ENCODE measurements at regions not wholly inside any gene's neighbourhood (a gene's known extent, or its start where the extent isn't known, plus 50 kb on each side); places are given as distances from the start of the nearest gene placed in this dataset.
A peak's percentile ranks its signal among the peaks of the same experiment; 100 is the strongest.

- H3K4me3 Mint-ChIP-seq, result no peak overlapping the region
- H3K4me1 Mint-ChIP-seq (ENCODE audit: unreplicated experiment), result peaks cover 9% of the 10 kb centered on the region
- H3K9me3 Mint-ChIP-seq, result no peaks in the 10 kb centered on the region
- no peaks in the 10 kb centered on the region for H3K36me3 Mint-ChIP-seq
- TF ChIP-seq CTCF (conservative IDR thresholded peaks at IDR 0.05), result peak; percentile 70
- DNase-seq (ENCODE audit: extremely low spot score, unreplicated experiment), result no peak
- H3K27ac Mint-ChIP-seq, result no peak overlapping the region
- peaks cover 36% of the 10 kb centered on the region for H3K27me3 Mint-ChIP-seq
Measured at GRCh38 chr17:33686171-33686570, 393.1 kb upstream of the ASIC2 start.

- Mint-ChIP-seq H3K4me1 (ENCODE audit: unreplicated experiment) (peaks cover 9% of the 10 kb centered on the region), H3K27ac (no peak overlapping the region), H3K4me3 (no peak overlapping the region), H3K36me3 (no peaks in the 10 kb centered on the region), H3K9me3 (no peaks in the 10 kb centered on the region), H3K27me3 (peaks cover 36% of the 10 kb centered on the region)
- DNase-seq (ENCODE audit: extremely low spot score, unreplicated experiment), result no peak
- TF ChIP-seq CTCF (conservative IDR thresholded peaks at IDR 0.05), result no peak
Measured at GRCh38 chr17:33687831-33688230, 394.7 kb upstream of the ASIC2 start.

- H3K4me1 Mint-ChIP-seq (ENCODE audit: unreplicated experiment), result peaks cover 9% of the 10 kb centered on the region
- no peak for TF ChIP-seq CTCF (conservative IDR thresholded peaks at IDR 0.05)
- no peak overlapping the region for H3K4me3 Mint-ChIP-seq
Measured at GRCh38 chr17:33688771-33689170, 395.7 kb upstream of the ASIC2 start.

GRCh38 chr17:33689725-33690124, 396.6 kb upstream of the ASIC2 start:
- Mint-ChIP-seq H3K4me1 (ENCODE audit: unreplicated experiment) (peaks cover 9% of the 10 kb centered on the region), H3K9me3 (no peaks in the 10 kb centered on the region), H3K36me3 (no peaks in the 10 kb centered on the region), H3K27ac (no peak overlapping the region), H3K27me3 (peaks cover 49% of the 10 kb centered on the region), H3K4me3 (no peak overlapping the region)
- no peak for DNase-seq (ENCODE audit: extremely low spot score, unreplicated experiment)
- TF ChIP-seq CTCF (conservative IDR thresholded peaks at IDR 0.05), result no peak

More at GRCh38 chr17:33688771-33689170, 395.7 kb upstream of the ASIC2 start:
- DNase-seq (ENCODE audit: extremely low spot score, unreplicated experiment), result no peak
- Mint-ChIP-seq H3K9me3 (no peaks in the 10 kb centered on the region), H3K27ac (no peak overlapping the region), H3K27me3 (peaks cover 42% of the 10 kb centered on the region), H3K36me3 (no peaks in the 10 kb centered on the region)

GRCh38 chr17:33695431-33695830, 402.3 kb upstream of the ASIC2 start:
- DNase-seq (ENCODE audit: extremely low spot score, unreplicated experiment), result no peak
- Mint-ChIP-seq H3K9me3 (no peaks in the 10 kb centered on the region), H3K4me3 (no peak overlapping the region), H3K27me3 (peaks cover 62% of the 10 kb centered on the region), H3K36me3 (no peaks in the 10 kb centered on the region), H3K27ac (no peak overlapping the region), H3K4me1 (ENCODE audit: unreplicated experiment) (peaks cover 6% of the 10 kb centered on the region)
- no peak for TF ChIP-seq CTCF (conservative IDR thresholded peaks at IDR 0.05)

- Mint-ChIP-seq H3K4me1 (ENCODE audit: unreplicated experiment) (peaks cover 6% of the 10 kb centered on the region), H3K4me3 (no peak overlapping the region), H3K27ac (no peak overlapping the region), H3K9me3 (no peaks in the 10 kb centered on the region), H3K36me3 (no peaks in the 10 kb centered on the region), H3K27me3 (peaks cover 66% of the 10 kb centered on the region)
- no peak for DNase-seq (ENCODE audit: extremely low spot score, unreplicated experiment)
- no peak for TF ChIP-seq CTCF (conservative IDR thresholded peaks at IDR 0.05)
Measured at GRCh38 chr17:33696102-33696501, 403.0 kb upstream of the ASIC2 start.
